GM21526 (cell line): ENCODE measurements at regions not wholly inside any gene's neighbourhood (a gene's known extent, or its start where the extent isn't known, plus 50 kb on each side); places are given as distances from the start of the nearest gene placed in this dataset.
"Not testable (repeated sequence)": the region's sequence is repeated elsewhere in the genome, so short reads cannot be mapped to it uniquely, and the experiment has no call there.

ENCODE experiments used
- ATAC-seq: cut with Tn5 transposase; IDR thresholded peaks from one replicate; pipeline ENCODE4 v1.9.1; 2021; ENCODE audit warnings: moderate library complexity; ENCODE audit not compliant: unreplicated experiment, low FRiP score

- ATAC-seq = not testable (repeated sequence)
Observed at GRCh38 chr16:29312345-29312675, 94.2 kb downstream of the NPIPB11 start.

- ATAC-seq = no peak
Observed at GRCh38 chr16:29311461-29312344, 94.8 kb downstream of the NPIPB11 start.

DNA sequence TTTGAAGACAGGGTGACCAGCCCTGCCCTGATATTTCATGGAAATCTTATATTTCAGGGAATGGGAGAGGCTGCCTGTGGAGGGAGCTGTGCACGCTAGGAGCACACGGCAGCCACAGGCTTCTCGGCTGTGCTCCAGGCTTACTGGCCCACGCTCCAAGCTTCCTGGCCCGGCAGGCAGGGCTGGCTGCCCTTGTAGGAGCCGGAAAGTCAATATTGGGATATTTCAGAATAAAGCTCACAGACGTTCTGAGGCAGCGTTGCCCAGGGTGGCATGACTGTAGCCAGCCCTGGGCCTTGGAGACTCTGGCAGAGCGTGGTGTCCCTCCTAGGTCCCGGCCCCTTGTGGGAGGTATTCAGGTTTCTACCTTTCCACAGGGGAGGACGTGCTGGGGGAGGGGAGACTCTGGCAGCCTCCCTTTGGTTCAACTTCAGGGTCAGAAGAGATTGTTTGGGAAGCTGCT, 95.6 kb downstream of the NPIPB11 start:
- ATAC-seq = no peak

GRCh38 chr16:29310243-29310642, 96.3 kb downstream of the NPIPB11 start:
- not testable (repeated sequence) for ATAC-seq

GRCh38 chr16:29309601-29310000, 96.9 kb downstream of the NPIPB11 start:
- not testable (repeated sequence) for ATAC-seq

- no peak for ATAC-seq
Observed at GRCh38 chr16:29308644-29309546, 97.6 kb downstream of the NPIPB11 start.

DNA sequence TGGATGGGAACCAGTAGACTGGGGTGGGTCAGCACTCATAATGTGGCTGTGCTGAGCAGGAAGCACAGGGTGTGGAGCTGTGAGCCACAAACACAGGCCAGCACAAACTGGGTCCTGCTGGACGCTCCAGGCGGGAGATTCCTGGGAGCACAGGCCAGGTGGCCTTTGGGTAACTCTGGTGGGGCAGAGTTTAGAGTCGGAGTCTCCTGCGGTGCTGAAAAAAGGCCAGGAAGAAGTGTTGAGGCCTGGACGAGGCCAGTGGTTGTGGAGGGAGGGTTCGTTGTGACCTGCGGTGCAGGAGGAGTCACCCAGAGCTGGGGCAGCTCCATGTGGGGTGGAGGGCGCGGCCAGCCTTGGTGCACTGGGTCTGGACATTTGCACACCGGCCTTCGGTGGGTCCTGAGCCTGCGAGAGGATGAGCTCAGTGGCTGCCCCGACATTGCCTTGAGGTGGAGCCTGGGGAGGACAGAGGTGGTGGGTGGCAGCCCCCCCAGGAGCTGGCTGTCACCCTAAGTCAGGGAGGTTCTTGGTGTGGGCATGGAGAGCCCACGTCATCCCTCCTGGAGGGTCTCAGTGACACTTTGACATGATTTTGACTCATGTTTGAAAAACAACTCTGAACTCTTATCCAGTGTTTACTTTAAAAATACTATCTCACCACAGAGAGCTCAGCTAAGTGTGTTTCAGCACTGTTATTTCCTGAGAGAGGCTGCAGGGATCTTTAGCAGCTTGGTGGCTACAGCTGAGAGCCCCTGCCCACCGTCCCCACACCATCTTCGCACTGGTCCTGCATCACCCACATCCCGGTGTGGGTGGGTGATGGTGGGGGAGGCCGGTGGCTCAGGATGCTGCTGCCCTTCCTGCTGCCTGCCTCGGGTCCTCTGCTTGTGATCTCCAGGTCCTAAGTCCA, 98.7 kb downstream of the NPIPB11 start:
- ATAC-seq = no peak

DNA sequence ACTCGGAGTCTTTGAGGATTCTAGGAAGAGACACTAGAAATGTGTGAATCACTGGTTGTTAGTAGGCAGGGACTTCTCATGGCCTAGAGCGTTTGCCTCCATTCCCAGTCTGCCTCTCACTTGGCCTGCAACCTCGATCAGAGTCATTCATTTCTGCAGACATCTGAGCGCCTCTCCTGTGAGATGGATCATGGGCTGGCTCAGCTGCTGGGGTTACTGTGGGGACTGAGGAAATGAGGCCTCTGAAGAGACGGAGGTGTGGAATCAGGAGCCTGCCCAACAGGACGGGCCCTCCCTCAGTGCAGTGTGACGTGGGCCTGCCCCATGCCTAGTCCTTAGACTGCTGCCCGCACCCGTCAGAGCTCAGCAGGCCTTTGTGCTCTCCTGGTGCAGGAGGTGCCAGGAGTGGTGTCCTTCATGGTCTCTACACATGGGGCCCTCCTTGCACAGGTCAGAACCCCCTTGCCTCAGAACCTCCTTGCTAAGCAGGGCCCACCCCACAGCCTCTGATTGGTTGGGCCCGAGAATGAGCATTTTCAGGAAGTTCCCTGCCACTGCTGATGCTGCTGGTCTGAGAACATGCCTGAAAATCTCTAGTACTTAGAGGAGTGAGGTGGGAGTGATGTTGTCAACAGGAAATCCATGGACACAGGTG, 99.4 kb downstream of the NPIPB11 start:
- ATAC-seq = no peak

DNA sequence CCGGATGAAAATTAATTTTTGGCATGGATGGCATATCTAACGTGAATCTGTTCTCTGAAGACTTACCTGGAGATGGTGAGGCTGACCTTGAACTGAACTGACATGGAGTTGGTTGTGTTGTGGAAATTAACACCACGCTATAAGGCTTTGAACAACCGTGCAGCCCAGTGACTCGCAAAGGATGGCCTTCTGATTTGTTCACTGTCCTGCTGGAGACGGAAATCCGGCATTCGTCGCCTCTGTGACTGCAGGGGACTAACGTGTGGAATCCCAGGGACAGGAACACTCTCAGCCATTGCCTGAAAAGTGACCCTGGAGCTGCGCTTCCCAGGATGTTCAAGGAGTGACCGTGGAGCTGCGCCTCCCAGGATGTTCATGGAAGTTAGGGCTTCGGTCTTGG, 100.3 kb downstream of the NPIPB11 start:
- no peak for ATAC-seq

- ATAC-seq = not testable (repeated sequence)
Observed at GRCh38 chr16:29305018-29305417, 101.5 kb downstream of the NPIPB11 start.

GRCh38 chr16:29304251-29304650, 102.3 kb downstream of the NPIPB11 start:
- ATAC-seq = no peak

- ATAC-seq = no peak
Observed at GRCh38 chr16:29303520-29303919, 103.0 kb downstream of the NPIPB11 start.

GRCh38 chr16:29302976-29303375, 103.5 kb downstream of the NPIPB11 start:
- ATAC-seq = no peak

DNA sequence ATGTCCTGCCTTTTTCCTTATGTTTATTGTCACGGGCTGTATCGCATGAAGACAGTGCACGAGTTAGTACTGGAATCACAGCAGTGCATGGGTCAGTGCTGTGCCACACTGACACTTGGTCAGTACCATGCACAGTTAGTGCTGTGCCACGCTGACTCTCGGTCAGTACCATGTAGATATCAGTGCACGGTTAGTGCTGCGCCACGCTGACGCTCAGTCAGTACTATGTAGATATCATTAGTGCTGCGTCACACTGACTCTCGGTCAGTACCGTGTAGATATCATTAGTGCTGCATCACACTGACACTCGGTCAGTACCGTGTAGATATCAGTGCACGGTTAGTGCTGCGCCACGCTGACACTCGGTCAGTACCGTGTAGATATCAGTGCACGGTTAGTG, 104.1 kb downstream of the NPIPB11 start:
- not testable (repeated sequence) for ATAC-seq

DNA sequence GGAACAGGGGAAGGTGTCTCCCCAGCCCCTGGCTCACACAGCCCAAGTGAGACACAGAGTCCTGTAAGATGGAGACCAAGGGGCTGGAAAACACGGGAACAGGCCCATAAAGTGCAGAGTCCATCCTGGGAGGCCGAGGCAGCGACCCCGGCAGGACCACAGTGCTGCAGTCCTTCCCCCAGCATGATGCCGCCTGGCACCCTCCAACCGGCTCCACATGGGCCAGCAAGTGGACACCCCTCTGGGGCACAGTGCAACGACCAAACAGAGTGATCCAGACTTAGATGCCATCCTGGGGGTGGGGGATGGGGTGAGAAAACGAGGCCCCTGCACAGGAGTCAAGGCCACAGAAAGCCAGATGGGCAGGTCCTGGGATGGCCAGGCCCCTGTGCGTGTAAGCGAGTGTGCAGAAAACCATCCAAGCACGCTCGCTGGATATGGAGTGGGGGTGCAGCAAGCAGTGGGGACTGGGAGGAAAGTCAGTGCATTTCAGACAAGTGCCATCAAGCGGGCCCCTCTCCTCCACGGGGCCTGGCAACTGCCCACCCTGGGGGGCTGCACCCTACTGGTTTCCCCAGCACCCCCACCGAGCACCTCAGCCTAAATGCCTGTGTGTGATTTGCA, 104.7 kb downstream of the NPIPB11 start:
- ATAC-seq = not testable (repeated sequence)

GRCh38 chr16:29300541-29301535, 105.7 kb downstream of the NPIPB11 start:
- ATAC-seq = not testable (repeated sequence)

GRCh38 chr16:29300030-29300491, 106.5 kb downstream of the NPIPB11 start:
- not testable (repeated sequence) for ATAC-seq

GRCh38 chr16:29298997-29299396, 107.5 kb downstream of the NPIPB11 start:
- not testable (repeated sequence) for ATAC-seq
